ACHN (cell line): ENCODE measurements at regions not wholly inside any gene's neighbourhood (a gene's known extent, or its start where the extent isn't known, plus 50 kb on each side); places are given as distances from the start of the nearest gene placed in this dataset.

Experiments used
- DNase-seq: peaks from one replicate; pipeline ENCODE4 v3.0.0-alpha.2; 2015
- in situ Hi-C: cut with HindIII; loops from 2 replicates; pipeline ENCODE4 v1.10.0; 2017; ENCODE audit warnings: low sequenced_read_pairs, low pct_ligation_motif_present, low pct_unique_long_range_greater_than_20kb

GRCh38 chr3:59482684-59483083 is 432.9 kb upstream of the CFAP20DC start:
- in situ Hi-C loops, result no loop called here
- no peak for DNase-seq

GRCh38 chr3:59481776-59482400 is 432.1 kb upstream of the CFAP20DC start:
- in situ Hi-C loops, result no loop called here
- DNase-seq, result no peak

- DNase-seq, result no peak
Measured at GRCh38 chr3:59480486-59480995, 430.7 kb upstream of the CFAP20DC start.

DNA sequence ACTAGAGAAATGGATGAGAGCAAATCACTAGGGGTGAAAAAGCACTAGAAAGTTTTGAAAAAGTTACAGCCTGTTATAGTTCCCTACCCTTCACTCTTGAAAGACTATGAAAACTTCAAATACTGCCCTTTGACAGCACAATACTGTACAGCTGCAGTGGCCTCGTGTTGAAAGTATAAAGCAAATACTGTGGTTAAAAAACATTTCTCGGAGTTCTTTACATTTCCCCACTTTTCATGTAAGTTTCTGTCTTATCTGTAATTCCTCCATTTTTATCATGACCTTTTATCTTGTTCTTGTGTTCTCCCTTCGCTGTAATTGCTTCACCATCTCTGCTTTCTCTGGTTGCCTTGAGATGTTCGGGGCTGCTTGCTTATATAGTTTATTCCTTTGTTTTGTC is 423.8 kb upstream of the CFAP20DC start:
- DNase-seq, result no peak
- in situ Hi-C loops, result no loop called here

More at GRCh38 chr3:59480486-59480995, 430.7 kb upstream of the CFAP20DC start:
- in situ Hi-C loops, result no loop called here

- DNase-seq, result no peak
- in situ Hi-C loops, result no loop called here
Measured at GRCh38 chr3:59472541-59472940, 422.7 kb upstream of the CFAP20DC start.

- no peak for DNase-seq
- in situ Hi-C loops, result no loop called here
Measured at GRCh38 chr3:59469948-59470723, 420.3 kb upstream of the CFAP20DC start.

DNA sequence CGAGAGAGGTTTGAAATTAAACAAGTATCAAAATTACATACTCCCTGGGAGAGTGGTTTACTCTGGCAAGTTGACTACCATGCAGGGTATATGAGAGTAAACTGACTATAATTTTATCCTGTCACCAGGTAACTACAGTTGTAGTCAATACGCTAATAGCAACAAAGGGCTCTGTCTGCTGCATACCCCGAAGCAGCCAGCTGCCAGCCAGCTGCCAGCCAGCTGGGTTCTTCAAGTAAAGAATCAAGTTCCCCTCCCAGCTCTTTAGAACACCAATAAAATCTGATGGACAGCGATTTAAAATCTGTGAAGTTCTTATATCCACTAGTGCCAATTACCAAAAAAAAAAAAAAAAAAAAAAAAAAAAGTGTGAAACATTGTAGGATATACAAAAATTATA is 417.7 kb upstream of the CFAP20DC start:
- in situ Hi-C loops, result no loop called here
- DNase-seq, result no peak

- DNase-seq, result no peak
- in situ Hi-C loops, result no loop called here
Measured at GRCh38 chr3:59464187-59464586, 414.4 kb upstream of the CFAP20DC start.

DNA sequence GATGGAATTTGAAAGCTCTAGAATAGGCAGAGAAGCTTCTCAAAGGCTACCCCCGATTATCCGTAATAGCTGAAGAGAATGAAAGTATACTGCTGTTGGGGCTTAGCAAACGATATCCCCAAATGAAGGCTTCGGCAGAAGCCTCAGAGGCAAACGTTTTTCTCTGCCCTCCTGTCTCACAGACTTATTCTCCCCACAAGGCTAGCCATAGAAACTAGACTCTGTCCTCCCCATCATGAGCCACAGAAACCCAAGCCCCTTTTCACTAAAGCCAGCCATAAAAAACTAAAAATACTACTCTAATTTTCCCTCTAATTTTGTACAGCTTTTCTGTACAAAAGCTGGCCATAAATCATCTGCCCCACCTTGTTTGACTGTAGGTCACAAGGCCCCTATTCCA is 413.4 kb upstream of the CFAP20DC start:
- in situ Hi-C loops, result no loop called here
- no peak for DNase-seq

- in situ Hi-C loops, result no loop called here
- DNase-seq, result no peak
Measured at GRCh38 chr3:59460068-59460467, 410.2 kb upstream of the CFAP20DC start.

DNA sequence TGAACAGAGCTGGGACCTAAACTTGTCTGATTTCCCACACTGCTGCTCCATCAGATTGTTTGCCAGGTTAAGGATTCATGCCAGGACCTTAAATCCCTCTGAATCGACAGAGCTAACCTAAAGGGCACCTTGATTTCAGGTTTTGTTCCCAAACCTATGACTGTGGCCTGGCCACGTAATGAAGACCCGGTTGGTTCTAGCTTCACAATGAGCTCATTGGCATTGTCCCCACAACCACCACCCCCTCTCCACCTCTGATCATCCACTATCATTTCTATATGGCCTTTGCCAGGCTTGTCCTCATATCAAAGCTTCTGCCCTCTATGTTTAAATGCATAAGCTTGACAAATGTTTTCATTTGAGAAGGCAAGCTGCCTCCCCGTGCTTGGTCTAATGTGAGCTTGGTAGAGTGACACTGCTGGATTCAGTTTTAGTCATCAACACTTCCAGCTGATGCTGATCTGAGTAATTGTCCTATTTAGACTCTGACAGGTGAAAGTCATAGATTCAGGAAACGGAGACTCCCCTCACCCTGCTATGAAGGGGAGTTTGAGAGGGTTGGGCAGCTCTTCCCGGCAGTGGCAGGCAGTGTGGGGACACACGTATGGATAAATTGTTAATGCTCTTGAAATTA is 407.1 kb upstream of the CFAP20DC start:
- no peak for DNase-seq
- in situ Hi-C loops, result no loop called here

DNA sequence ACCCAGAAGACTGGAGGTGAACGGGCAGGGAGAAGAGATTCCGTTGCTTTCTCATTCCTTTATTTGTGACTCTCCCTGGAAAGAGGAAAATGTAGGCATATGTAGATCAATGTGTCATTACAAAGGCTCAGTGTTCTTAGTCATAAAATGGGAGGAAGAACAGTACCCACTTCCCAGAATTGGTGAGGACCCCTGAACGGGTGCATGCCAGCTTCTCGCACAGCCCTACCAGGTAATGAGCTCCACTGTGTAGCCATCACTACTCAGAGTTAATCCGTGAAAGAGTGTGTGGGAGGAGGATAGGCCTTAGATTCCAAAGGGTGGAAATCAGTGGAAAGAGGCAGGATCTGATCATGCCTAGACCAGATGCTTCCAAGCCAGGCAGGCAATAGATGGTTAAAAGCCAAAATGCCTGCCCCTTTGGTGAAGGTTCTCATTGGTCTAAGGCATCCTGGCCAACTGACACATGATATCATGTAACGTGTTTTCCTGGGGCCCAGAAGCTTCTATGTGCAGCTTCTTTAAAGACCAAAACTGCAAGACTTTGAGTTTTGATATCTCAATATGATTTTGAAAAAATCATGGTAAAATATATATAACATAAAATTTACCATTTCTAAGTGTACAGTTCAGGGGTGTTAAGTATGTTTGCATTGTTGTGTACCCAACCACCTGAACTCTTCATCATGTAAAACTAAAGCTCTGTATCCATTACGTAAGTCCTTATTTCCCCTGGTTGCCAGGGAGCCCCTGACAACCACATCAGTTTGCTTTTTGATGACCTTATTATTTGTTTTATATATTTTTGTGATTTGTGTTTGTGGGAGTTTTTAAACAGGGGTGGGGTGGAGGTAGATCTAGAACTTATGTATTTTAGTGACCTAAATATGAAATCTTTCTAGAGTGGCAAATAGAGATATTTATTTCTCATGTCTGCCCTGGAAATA is 402.2 kb upstream of the CFAP20DC start:
- DNase-seq, result no peak
- in situ Hi-C loops, result no loop called here

DNA sequence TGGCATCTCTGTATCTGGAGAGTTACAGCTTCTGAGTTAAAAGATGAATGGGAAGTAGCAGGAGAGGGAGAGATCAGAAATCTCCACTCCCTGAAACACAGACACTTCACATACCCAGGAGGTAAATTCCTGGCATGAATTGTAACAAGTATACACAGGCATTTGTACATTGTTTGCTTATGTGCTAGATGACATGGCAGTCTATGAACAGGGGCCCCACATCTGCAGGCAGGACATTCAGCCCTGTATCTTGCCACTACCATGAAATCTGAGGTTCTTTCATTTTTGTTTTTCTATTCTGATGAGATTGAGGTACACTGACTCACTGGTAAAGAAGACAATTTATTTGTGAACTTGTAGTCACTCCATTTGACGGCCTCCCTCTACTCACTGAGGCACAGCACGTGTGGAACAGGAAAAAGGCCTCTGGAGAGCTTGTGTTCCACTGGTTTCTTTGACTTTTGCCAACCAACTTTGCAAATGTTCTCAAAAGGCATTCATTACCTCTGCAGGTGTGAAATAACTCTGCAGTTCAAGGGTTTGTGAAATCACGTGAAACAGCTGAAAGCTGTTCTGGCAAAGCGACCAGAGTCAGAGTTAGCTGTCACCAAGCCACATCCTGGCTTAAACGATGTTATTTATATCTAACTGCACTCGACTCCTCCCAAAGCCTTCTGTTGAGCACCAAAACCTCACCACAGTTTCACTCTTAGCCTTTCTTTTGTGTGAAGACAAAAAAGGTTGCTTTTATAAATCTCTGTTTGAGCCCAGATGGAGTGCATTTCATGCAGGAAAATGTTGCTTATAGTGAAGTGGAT is 401.3 kb upstream of the CFAP20DC start:
- in situ Hi-C loops, result no loop called here
- no peak for DNase-seq

- in situ Hi-C loops, result no loop called here
Measured at GRCh38 chr3:59450437-59450836, 400.6 kb upstream of the CFAP20DC start.

DNA sequence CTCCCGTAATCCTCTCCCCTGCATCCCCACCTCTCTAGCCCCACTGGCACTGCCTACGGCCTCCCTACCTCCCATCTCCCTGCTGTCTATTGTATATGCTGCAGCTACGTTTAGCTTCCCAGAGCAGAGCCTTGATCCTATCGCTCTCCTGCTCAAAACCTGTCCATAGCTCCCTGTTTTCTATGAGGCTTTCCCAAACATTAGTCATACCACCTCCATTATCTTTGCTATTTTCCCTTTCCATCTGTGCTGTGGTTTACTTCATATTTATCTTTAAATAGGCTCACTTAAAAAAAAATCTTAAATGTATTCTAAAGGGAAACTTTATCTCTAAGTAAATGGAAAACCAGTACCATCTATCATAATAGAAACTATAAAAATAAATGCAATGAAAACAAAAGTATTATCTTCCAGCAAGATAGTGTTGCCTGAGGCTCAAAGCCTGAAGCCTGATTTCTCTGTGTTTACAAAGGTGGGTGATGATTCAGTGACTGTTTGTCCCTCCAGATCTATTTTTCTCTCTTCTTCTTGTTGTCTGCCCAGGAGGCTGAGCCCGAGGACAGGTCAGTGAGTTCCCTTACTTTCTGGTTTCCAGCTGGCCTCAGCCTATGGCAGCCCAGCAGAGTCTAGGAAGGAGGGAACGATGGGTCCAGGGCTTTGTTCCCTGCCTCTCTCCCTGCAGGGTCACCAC is 397.1 kb upstream of the CFAP20DC start:
- in situ Hi-C loops, result no loop called here
- no peak for DNase-seq

More at GRCh38 chr3:59450437-59450836, 400.6 kb upstream of the CFAP20DC start:
- DNase-seq, result no peak

DNA sequence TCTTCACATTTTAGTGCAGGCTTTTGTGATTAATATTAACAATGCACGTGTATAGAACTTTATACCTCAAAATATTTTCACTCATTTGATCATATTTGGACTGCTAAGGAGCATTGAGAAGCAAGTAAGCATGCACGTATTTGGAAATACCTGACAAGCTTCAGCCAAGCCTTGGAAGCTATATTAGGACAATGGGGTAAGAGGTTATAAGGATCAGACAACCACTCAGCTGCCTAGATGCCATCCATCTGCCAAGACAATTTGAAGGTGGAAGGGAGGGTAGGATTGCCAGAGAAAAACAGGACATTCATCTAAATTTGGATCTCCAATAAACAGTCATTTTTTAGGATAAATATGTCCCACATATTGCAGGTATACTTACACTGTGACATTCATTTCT is 394.9 kb upstream of the CFAP20DC start:
- DNase-seq, result no peak
- in situ Hi-C loops, result no loop called here

DNA sequence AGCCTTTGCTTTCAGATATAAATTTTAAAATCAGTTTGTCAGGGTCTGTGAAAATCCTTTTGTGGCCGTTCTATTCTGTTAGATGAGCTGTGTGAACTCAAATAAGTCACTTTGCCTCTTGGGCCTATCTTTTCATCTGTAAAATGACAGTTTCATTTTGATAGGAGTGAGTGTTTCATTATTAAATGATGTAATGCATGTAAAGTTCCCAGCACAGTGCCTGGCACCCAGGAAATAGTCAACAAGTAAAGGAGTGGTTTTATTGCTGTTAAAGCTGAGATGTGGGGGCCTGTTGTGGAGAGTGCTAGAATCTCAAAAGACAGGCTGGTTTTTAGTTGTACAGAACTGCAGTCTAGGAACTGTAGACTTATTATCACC is 394.5 kb upstream of the CFAP20DC start:
- no peak for DNase-seq
- in situ Hi-C loops, result no loop called here
